Body of pancreas (tissue), 4 donors: ENCODE measurements at regions not wholly inside any gene's neighbourhood (a gene's known extent, or its start where the extent isn't known, plus 50 kb on each side); places are given as distances from the start of the nearest gene placed in this dataset.

Source experiments
- CTCF ChIP-seq, 7 experiments: fragments of 450-650 bp in 4 of 7; fragments of 200-600 bp in 3 of 7; sonication (generic) in 3 of 7; IDR thresholded peaks; one replicate each; pipeline ENCODE4 v1.5.1; 2016 to 2019; ENCODE audit warnings: antibody characterized with exemption in 7 of 7
- POLR2A ChIP-seq, 3 donors: fragments of 450-650 bp; IDR thresholded peaks; one replicate each; pipeline ENCODE4 v1.6.1; 2016; ENCODE audit warnings: antibody characterized with exemption in 3 of 3, mild to moderate bottlenecking in 2 of 3

GRCh38 chr12:116331876-116332275, 54.4 kb upstream of the MED13L start:
- no peak for TF ChIP-seq CTCF (IDR thresholded peaks at IDR 0.05)
- no peak for TF ChIP-seq POLR2A (IDR thresholded peaks at IDR 0.05)
